HCT116 (cell line): ENCODE measurements at regions not wholly inside any gene's neighbourhood (a gene's known extent, or its start where the extent isn't known, plus 50 kb on each side); places are given as distances from the start of the nearest gene placed in this dataset.

Source experiments
- POLR2AphosphoS5 ChIP-seq: IDR thresholded peaks from 2 replicates; pipeline ENCODE4 v1.6.1; 2011; ENCODE audit warnings: mild to moderate bottlenecking, low read depth, low read length, moderate library complexity
- RAD21 ChIP-seq: IDR thresholded peaks from 2 replicates; pipeline ENCODE4 v1.6.1; 2012; ENCODE audit warnings: low read depth, mild to moderate bottlenecking
- SRF ChIP-seq: IDR thresholded peaks from 2 replicates; pipeline ENCODE4 v1.6.1; 2012; ENCODE audit warnings: low read depth
- TF ChIP-seq, protein P1 (sequence below): IDR thresholded peaks from 2 replicates; pipeline ENCODE4 v1.6.1; 2012
- TF ChIP-seq, protein P2 (sequence below), 3 experiments: fragments of 200-600 bp in 1 of 3; sonication (generic) in 1 of 3; IDR thresholded peaks in 2 of 3; conservative IDR thresholded peaks in 1 of 3; 2 replicates each; pipeline ENCODE4 v1.5.1; 2012 to 2017; ENCODE audit warnings: low read depth in 2 of 3, low read length in 2 of 3, antibody characterized with exemption in 1 of 3, borderline replicate concordance in 1 of 3, control low read depth in 1 of 3, mild to moderate bottlenecking in 1 of 3, mixed read lengths in 1 of 3, mixed run types in 1 of 3, moderate library complexity in 1 of 3; ENCODE audit not compliant: insufficient read depth in 1 of 3

DNA sequence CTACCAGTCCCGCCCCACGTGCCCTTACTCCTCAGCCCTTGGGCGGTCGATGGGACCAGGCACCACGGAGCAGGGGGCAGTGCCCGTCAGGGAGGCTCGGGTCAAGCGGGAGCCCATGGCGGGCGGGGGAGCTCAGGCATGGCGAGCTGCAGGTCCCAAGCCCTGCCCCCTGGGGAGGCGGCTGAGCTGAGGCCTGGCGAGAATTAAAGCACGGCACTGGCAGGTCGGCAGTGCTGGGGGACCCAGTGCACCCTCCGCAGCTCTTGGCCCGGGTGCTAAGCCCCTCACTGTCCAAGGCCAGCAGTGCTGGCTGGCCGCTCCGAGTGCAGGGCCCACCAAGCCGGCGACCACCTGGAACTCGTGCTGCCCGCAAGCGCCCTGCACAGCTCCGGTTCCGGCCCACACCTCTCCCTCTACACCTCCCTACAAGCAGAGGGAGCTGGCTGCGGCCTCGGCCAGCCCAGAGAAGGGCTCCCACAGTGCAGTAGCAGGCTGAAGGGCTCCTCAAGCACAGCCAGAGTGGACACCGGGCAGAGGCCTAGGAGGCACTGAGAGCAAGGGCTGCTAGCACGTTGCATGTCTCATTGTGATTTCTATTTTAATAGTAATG lies 166.8 kb upstream of the FMN2 start:
- TF ChIP-seq SRF (no peak), RAD21 (no peak), POLR2AphosphoS5 (no peak)
- TF ChIP-seq, protein P1, sequence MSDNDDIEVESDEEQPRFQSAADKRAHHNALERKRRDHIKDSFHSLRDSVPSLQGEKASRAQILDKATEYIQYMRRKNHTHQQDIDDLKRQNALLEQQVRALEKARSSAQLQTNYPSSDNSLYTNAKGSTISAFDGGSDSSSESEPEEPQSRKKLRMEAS: no peak
- TF ChIP-seq, protein P2, sequence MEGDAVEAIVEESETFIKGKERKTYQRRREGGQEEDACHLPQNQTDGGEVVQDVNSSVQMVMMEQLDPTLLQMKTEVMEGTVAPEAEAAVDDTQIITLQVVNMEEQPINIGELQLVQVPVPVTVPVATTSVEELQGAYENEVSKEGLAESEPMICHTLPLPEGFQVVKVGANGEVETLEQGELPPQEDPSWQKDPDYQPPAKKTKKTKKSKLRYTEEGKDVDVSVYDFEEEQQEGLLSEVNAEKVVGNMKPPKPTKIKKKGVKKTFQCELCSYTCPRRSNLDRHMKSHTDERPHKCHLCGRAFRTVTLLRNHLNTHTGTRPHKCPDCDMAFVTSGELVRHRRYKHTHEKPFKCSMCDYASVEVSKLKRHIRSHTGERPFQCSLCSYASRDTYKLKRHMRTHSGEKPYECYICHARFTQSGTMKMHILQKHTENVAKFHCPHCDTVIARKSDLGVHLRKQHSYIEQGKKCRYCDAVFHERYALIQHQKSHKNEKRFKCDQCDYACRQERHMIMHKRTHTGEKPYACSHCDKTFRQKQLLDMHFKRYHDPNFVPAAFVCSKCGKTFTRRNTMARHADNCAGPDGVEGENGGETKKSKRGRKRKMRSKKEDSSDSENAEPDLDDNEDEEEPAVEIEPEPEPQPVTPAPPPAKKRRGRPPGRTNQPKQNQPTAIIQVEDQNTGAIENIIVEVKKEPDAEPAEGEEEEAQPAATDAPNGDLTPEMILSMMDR (IDR thresholded peaks at IDR 0.05 in 2 of 3, conservative IDR thresholded peaks at IDR 0.05 in 1 of 3; ENCODE audit: borderline replicate concordance in 1 of 3, insufficient read depth in 1 of 3, low read depth in 2 of 3, low read length in 2 of 3): no peak
